ENCODE measurements at regions not wholly inside any gene's neighbourhood (a gene's known extent, or its start where the extent isn't known, plus 50 kb on each side); places are given as distances from the start of the nearest gene placed in this dataset.

DNA sequence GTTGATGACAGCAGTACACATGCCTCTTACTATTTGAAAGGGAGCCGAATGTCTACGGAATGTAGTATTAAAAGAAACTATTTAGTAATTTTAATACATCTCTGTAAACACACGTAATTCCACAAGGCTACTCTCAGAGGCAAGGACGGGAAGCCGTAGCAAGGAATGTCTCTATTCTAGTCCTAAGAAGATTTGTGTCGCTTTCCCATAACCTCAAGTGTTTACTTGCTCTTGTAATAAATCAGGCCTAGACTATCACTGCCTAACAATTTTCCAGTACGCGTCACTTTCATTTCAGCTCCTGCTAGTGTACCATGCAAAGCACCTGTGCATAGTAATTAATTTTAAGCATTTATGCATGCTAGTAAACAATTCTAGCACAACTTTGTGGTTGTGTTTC is 86.7 kb downstream of the OR13H1 start:
- Histone ChIP-seq H3K9me3 (ENCODE audit: control insufficient read depth in 1 of 2, insufficient read depth in 1 of 2, low read depth in 1 of 2, low read length in 2 of 2) (no peaks in the 10 kb centered on the region), H4K20me1 (ENCODE audit: insufficient read depth) (no peaks in the 10 kb centered on the region), H3K9ac (ENCODE audit: low read length) (no peak overlapping the region), H3K4me3 (replicated peaks in 1 of 2; ENCODE audit: low read depth in 1 of 2, low read length in 2 of 2) (no peak overlapping the region), H3K9me2 (ENCODE audit: insufficient read depth) (no peaks in the 10 kb centered on the region), H3K4me1 (ENCODE audit: control insufficient read depth in 1 of 2, insufficient read depth in 2 of 2, low read length in 2 of 2) (no peaks in the 10 kb centered on the region), H3K4me2 (ENCODE audit: low read length) (no peak overlapping the region), H3K27me3 (ENCODE audit: insufficient read depth, low read length) (no peaks in the 10 kb centered on the region), H3K36me3 (ENCODE audit: control insufficient read depth in 1 of 2, insufficient read depth in 2 of 2, low read length in 2 of 2) (no peaks in the 10 kb centered on the region), H3K79me2 (ENCODE audit: insufficient read depth, low read length) (no peaks in the 10 kb centered on the region), H3K27ac (ENCODE audit: low read depth, low read length) (no peak overlapping the region), H2AFZ (ENCODE audit: low read depth, low read length, poor library complexity, severe bottlenecking) (no peak overlapping the region)
- ATAC-seq (no peak), DNase-seq (ENCODE audit: low read depth, low spot score) (no peak)
- ChIA-PET RAD21 (ENCODE audit: low non-redundant PET in 1 of 2, low total read pairs in 2 of 2, uncharacterized antibody in 2 of 2, unreplicated experiment in 2 of 2) (no interaction called here), CTCF (interaction anchor here (1.4 kb wide), 1 partner anchor 367 kb away, joined by 3 read pairs; no protein-coding TSS in a partner anchor), POLR2A (no interaction called here)
- TF ChIP-seq, protein P1, sequence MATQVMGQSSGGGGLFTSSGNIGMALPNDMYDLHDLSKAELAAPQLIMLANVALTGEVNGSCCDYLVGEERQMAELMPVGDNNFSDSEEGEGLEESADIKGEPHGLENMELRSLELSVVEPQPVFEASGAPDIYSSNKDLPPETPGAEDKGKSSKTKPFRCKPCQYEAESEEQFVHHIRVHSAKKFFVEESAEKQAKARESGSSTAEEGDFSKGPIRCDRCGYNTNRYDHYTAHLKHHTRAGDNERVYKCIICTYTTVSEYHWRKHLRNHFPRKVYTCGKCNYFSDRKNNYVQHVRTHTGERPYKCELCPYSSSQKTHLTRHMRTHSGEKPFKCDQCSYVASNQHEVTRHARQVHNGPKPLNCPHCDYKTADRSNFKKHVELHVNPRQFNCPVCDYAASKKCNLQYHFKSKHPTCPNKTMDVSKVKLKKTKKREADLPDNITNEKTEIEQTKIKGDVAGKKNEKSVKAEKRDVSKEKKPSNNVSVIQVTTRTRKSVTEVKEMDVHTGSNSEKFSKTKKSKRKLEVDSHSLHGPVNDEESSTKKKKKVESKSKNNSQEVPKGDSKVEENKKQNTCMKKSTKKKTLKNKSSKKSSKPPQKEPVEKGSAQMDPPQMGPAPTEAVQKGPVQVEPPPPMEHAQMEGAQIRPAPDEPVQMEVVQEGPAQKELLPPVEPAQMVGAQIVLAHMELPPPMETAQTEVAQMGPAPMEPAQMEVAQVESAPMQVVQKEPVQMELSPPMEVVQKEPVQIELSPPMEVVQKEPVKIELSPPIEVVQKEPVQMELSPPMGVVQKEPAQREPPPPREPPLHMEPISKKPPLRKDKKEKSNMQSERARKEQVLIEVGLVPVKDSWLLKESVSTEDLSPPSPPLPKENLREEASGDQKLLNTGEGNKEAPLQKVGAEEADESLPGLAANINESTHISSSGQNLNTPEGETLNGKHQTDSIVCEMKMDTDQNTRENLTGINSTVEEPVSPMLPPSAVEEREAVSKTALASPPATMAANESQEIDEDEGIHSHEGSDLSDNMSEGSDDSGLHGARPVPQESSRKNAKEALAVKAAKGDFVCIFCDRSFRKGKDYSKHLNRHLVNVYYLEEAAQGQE (IDR thresholded peaks at IDR 0.05; ENCODE audit: low read depth), result no peak
- TF ChIP-seq YY1 (IDR thresholded peaks at IDR 0.05; ENCODE audit: extremely low read depth, insufficient replicate concordance, low read depth, low read length) (no peak), FOSL1 (IDR thresholded peaks at IDR 0.05; ENCODE audit: low read depth) (no peak), ELF1 (IDR thresholded peaks at IDR 0.05; ENCODE audit: borderline replicate concordance, low read depth) (no peak), EGR1 (IDR thresholded peaks at IDR 0.05; ENCODE audit: low read depth) (no peak), SIN3A (IDR thresholded peaks at IDR 0.05; ENCODE audit: low read depth) (no peak), POLR2AphosphoS5 (IDR thresholded peaks at IDR 0.05; ENCODE audit: low read depth, low read length) (no peak), POLR2A (IDR thresholded peaks at IDR 0.05; ENCODE audit: borderline replicate concordance, extremely low read depth, insufficient read depth, insufficient read length) (no peak), EZH2phosphoT487 (IDR thresholded peaks at IDR 0.05; ENCODE audit: borderline replicate concordance) (no peak), ZFX (IDR thresholded peaks at IDR 0.05) (no peak), TCF7L2 (IDR thresholded peaks at IDR 0.05; ENCODE audit: borderline replicate concordance, extremely low read depth, insufficient read depth, insufficient read length) (no peak), ZNF274 (IDR thresholded peaks at IDR 0.05; ENCODE audit: low read depth, low read length) (no peak), JUND (IDR thresholded peaks at IDR 0.05) (no peak), SRF (IDR thresholded peaks at IDR 0.05; ENCODE audit: low read depth) (no peak), SP1 (IDR thresholded peaks at IDR 0.05; ENCODE audit: low read depth) (no peak)
- TF ChIP-seq, protein P2, sequence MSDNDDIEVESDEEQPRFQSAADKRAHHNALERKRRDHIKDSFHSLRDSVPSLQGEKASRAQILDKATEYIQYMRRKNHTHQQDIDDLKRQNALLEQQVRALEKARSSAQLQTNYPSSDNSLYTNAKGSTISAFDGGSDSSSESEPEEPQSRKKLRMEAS (IDR thresholded peaks at IDR 0.05), result no peak
- TF ChIP-seq, protein P3, sequence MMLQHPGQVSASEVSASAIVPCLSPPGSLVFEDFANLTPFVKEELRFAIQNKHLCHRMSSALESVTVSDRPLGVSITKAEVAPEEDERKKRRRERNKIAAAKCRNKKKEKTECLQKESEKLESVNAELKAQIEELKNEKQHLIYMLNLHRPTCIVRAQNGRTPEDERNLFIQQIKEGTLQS (IDR thresholded peaks at IDR 0.05), result no peak
- TF ChIP-seq, protein P4, sequence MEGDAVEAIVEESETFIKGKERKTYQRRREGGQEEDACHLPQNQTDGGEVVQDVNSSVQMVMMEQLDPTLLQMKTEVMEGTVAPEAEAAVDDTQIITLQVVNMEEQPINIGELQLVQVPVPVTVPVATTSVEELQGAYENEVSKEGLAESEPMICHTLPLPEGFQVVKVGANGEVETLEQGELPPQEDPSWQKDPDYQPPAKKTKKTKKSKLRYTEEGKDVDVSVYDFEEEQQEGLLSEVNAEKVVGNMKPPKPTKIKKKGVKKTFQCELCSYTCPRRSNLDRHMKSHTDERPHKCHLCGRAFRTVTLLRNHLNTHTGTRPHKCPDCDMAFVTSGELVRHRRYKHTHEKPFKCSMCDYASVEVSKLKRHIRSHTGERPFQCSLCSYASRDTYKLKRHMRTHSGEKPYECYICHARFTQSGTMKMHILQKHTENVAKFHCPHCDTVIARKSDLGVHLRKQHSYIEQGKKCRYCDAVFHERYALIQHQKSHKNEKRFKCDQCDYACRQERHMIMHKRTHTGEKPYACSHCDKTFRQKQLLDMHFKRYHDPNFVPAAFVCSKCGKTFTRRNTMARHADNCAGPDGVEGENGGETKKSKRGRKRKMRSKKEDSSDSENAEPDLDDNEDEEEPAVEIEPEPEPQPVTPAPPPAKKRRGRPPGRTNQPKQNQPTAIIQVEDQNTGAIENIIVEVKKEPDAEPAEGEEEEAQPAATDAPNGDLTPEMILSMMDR (IDR thresholded peaks at IDR 0.05 in 2 of 3, conservative IDR thresholded peaks at IDR 0.05 in 1 of 3; ENCODE audit: borderline replicate concordance in 1 of 3, insufficient read depth in 1 of 3, low read depth in 2 of 3, low read length in 2 of 3), result no peak
- no TSS peak for BruUV-seq (replicated peaks)
- intact Hi-C loops (cut with micrococcal nuclease), result no loop called here
